ENCODE measurements at regions not wholly inside any gene's neighbourhood (a gene's known extent, or its start where the extent isn't known, plus 50 kb on each side); places are given as distances from the start of the nearest gene placed in this dataset.
"Not testable (repeated sequence)": the region's sequence is repeated elsewhere in the genome, so short reads cannot be mapped to it uniquely, and the experiment has no call there.

DNA sequence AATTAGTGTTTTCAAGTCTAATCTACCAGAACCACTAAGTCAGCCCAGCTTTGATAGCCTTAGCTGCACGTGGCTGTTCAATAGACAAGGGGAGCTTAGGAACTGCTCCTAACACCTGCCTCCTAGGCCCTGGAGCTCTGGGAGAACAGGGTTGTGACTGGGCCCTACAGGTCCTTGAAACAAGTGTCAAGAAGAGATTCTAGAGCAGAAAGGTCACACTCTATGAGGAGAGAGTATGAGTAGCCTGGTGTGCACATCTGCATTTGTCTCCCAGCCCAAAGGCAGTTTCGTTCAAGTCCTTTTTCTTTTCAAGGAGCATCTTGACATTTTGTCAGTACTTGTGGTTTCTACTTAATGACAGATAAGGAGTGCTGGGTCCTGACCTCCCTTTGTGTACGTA lies 206.1 kb downstream of the PRELID2 start:
- Mint-ChIP-seq H3K4me1 (ENCODE audit: low read depth) (no peaks in the 10 kb centered on the region), H3K9me3 (peaks cover 7% of the 10 kb centered on the region), H3K36me3 (ENCODE audit: insufficient read depth) (no peaks in the 10 kb centered on the region), H3K4me3 (no peak overlapping the region), H3K27me3 (ENCODE audit: low read depth) (no peaks in the 10 kb centered on the region)
- ATAC-seq (no peak), DNase-seq (no peak)

DNA sequence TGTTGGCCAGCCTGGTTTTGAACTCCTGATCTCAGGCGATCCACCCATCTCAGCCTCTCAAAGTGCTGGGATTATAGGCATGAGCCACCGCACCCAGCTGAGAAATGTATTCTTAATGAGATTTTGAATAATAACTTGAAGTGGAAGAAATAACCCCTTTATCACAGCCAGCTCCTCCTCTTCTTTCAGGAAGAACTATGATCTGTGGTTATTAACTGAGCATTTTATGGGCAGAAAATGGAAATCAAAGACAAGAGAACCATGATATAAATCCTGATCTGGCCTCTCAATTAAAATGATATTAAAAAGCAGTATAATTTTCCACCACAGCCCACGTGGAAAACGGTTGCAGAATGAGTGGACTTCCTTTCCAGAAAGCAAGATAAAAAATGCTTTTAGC lies 206.6 kb downstream of the PRELID2 start:
- peaks cover 11% of the 10 kb centered on the region for H3K9me3 Mint-ChIP-seq
- ATAC-seq = no peak
- H3K27me3 Mint-ChIP-seq (ENCODE audit: low read depth) = no peaks in the 10 kb centered on the region
- H3K4me1 Mint-ChIP-seq (ENCODE audit: low read depth) = no peaks in the 10 kb centered on the region
- no peak overlapping the region for H3K4me3 Mint-ChIP-seq
- DNase-seq = no peak
- no peaks in the 10 kb centered on the region for H3K36me3 Mint-ChIP-seq (ENCODE audit: insufficient read depth)

- Mint-ChIP-seq H3K4me1 (ENCODE audit: low read depth) (no peaks in the 10 kb centered on the region), H3K9me3 (peaks cover 20% of the 10 kb centered on the region), H3K27me3 (ENCODE audit: low read depth) (no peaks in the 10 kb centered on the region), H3K36me3 (ENCODE audit: insufficient read depth) (no peaks in the 10 kb centered on the region), H3K4me3 (no peak overlapping the region)
- DNase-seq (no peak), ATAC-seq (no peak)
These were observed 215.3 kb downstream of the PRELID2 start for GRCh38 chr5:145619806-145620310.

GRCh38 chr5:145616739-145617138 lies 218.4 kb downstream of the PRELID2 start:
- H3K27me3 Mint-ChIP-seq (ENCODE audit: low read depth); H3K4me1 Mint-ChIP-seq (ENCODE audit: low read depth); H3K4me3 Mint-ChIP-seq; ATAC-seq; DNase-seq; H3K36me3 Mint-ChIP-seq (ENCODE audit: insufficient read depth): not testable (repeated sequence)
- peaks cover 13% of the 10 kb centered on the region for H3K9me3 Mint-ChIP-seq

DNA sequence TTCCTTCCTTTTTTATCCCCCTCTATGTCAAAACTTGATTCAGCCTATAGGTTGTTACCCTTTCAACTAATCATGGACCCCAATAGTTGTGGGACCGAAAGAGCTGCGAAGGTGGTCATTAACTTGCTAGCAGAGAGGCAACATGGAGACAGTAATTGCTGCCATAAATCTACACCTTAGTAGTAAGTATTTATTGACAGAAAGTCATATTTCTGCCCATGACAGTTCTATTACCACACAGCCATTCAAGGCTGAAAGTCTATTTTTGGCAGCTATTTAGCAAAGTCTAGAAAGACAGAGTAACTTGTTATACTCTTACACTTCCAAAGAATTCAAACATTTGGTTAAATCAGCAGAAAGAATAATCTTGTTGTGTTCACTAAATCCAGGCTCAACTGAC lies 236.2 kb downstream of the PRELID2 start:
- ATAC-seq = no peak
- Mint-ChIP-seq H3K36me3 (ENCODE audit: insufficient read depth) (no peaks in the 10 kb centered on the region), H3K4me3 (no peak overlapping the region), H3K4me1 (ENCODE audit: low read depth) (no peaks in the 10 kb centered on the region), H3K9me3 (peaks cover 3% of the 10 kb centered on the region), H3K27me3 (ENCODE audit: low read depth) (no peaks in the 10 kb centered on the region)
- DNase-seq = no peak

GRCh38 chr5:145598184-145598583 lies 237.0 kb downstream of the PRELID2 start:
- no peak for ATAC-seq
- H3K4me1 Mint-ChIP-seq (ENCODE audit: low read depth) = no peaks in the 10 kb centered on the region
- peaks cover 3% of the 10 kb centered on the region for H3K9me3 Mint-ChIP-seq
- H3K36me3 Mint-ChIP-seq (ENCODE audit: insufficient read depth) = no peaks in the 10 kb centered on the region
- H3K4me3 Mint-ChIP-seq = no peak overlapping the region
- DNase-seq = no peak
- H3K27me3 Mint-ChIP-seq (ENCODE audit: low read depth) = no peaks in the 10 kb centered on the region

DNA sequence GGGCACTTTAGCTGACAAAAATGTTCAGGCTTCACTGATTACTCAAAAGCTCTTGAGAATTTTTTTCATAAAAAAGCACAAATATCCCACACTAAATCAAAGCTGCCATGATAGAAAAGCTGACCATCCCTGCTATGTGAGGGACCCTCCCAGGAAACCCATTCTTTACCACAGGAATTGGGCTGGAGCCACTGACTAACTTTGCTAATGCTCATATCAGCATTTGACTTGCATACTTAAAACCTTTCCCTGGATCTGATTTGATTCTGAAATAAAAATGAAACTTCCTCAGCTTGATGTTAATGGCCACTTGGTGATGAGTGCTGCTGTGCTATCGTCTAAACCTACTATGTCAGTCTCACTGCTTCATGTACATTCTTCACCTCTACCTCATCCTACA lies 243.6 kb downstream of the PRELID2 start:
- Mint-ChIP-seq H3K4me3 (no peak overlapping the region), H3K36me3 (ENCODE audit: insufficient read depth) (no peaks in the 10 kb centered on the region), H3K9me3 (peaks cover 6% of the 10 kb centered on the region), H3K27me3 (ENCODE audit: low read depth) (no peaks in the 10 kb centered on the region), H3K4me1 (ENCODE audit: low read depth) (peaks cover 2% of the 10 kb centered on the region)
- ATAC-seq = no peak
- DNase-seq = no peak

DNA sequence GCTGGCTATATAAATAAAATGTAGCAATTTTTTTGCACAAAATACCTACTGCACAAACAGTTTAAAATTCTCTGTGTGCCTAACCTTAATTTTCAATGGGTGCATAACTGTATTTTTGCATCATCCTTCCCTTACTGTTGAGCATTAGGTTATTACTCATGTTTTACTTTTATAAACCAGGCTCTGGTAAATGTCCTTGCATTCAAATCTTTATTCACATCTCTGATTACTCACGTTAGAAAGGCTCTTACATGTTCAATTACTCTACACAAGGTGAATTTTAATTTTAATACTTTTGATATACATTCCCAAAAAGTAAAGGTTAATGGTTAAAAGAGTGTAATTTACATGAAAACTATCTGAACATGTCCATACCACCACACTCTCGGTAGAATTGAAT lies 246.1 kb downstream of the PRELID2 start:
- no peak for DNase-seq
- no peak for ATAC-seq
- H3K36me3 Mint-ChIP-seq (ENCODE audit: insufficient read depth) = no peaks in the 10 kb centered on the region
- no peak overlapping the region for H3K4me3 Mint-ChIP-seq
- H3K9me3 Mint-ChIP-seq = peaks cover 10% of the 10 kb centered on the region
- H3K27me3 Mint-ChIP-seq (ENCODE audit: low read depth) = no peaks in the 10 kb centered on the region
- H3K4me1 Mint-ChIP-seq (ENCODE audit: low read depth) = peaks cover 2% of the 10 kb centered on the region

- Mint-ChIP-seq H3K27me3 (ENCODE audit: low read depth) (no peaks in the 10 kb centered on the region), H3K4me3 (no peak overlapping the region), H3K9me3 (peaks cover 10% of the 10 kb centered on the region), H3K36me3 (ENCODE audit: insufficient read depth) (no peaks in the 10 kb centered on the region), H3K4me1 (ENCODE audit: low read depth) (peaks cover 2% of the 10 kb centered on the region)
- ATAC-seq (no peak), DNase-seq (no peak)
These were observed 246.6 kb downstream of the PRELID2 start for GRCh38 chr5:145588558-145588957.

DNA sequence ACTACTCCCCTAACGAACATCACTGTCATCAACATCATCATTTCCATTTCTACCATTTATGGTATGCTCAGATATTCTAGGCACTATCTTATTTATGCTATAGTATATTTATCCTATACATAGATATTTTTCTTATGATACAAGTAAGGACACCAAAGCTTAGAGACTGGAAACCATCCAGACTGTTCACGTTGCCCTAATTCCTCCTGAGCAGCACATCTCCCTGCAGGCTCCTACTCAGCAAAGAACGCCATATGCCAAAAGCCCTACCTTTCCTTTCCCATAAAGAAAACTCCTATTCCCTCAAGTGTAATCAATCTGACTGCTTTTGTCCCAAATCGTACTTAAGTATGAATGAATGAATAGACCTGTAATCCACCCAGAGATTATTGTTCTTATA lies 247.0 kb downstream of the PRELID2 start:
- no peak for ATAC-seq
- no peaks in the 10 kb centered on the region for H3K27me3 Mint-ChIP-seq (ENCODE audit: low read depth)
- H3K36me3 Mint-ChIP-seq (ENCODE audit: insufficient read depth) = no peaks in the 10 kb centered on the region
- DNase-seq = no peak
- H3K4me1 Mint-ChIP-seq (ENCODE audit: low read depth) = peaks cover 2% of the 10 kb centered on the region
- H3K9me3 Mint-ChIP-seq = peaks cover 10% of the 10 kb centered on the region
- no peak overlapping the region for H3K4me3 Mint-ChIP-seq

GRCh38 chr5:145587710-145588109 lies 247.4 kb downstream of the PRELID2 start:
- Mint-ChIP-seq H3K9me3 (peaks cover 10% of the 10 kb centered on the region), H3K4me3 (no peak overlapping the region), H3K27me3 (ENCODE audit: low read depth) (no peaks in the 10 kb centered on the region), H3K36me3 (ENCODE audit: insufficient read depth) (no peaks in the 10 kb centered on the region), H3K4me1 (ENCODE audit: low read depth) (peaks cover 2% of the 10 kb centered on the region)
- ATAC-seq (peak; percentile 43 to 58), DNase-seq (no peak)

DNA sequence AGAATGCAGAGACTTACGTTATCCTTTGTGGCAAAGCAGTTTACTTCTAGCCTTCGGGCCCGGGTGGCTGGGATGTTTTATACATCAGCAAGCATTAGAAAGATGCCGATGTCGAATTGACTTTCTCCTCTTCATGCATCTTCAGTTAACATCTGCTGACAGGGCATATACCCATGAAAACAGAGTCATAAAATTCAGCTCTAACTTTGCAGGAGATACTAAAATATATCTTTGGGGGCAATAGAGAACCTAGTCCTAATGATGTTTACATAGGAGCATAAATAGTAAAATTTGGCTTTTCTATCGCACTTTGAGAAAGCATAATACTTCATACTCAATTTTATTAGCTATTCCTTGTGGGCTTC lies 247.9 kb downstream of the PRELID2 start:
- peaks cover 14% of the 10 kb centered on the region for H3K9me3 Mint-ChIP-seq
- no peak for ATAC-seq
- peaks cover 2% of the 10 kb centered on the region for H3K4me1 Mint-ChIP-seq (ENCODE audit: low read depth)
- DNase-seq = no peak
- H3K27me3 Mint-ChIP-seq (ENCODE audit: low read depth) = no peaks in the 10 kb centered on the region
- H3K4me3 Mint-ChIP-seq = no peak overlapping the region
- no peaks in the 10 kb centered on the region for H3K36me3 Mint-ChIP-seq (ENCODE audit: insufficient read depth)

DNA sequence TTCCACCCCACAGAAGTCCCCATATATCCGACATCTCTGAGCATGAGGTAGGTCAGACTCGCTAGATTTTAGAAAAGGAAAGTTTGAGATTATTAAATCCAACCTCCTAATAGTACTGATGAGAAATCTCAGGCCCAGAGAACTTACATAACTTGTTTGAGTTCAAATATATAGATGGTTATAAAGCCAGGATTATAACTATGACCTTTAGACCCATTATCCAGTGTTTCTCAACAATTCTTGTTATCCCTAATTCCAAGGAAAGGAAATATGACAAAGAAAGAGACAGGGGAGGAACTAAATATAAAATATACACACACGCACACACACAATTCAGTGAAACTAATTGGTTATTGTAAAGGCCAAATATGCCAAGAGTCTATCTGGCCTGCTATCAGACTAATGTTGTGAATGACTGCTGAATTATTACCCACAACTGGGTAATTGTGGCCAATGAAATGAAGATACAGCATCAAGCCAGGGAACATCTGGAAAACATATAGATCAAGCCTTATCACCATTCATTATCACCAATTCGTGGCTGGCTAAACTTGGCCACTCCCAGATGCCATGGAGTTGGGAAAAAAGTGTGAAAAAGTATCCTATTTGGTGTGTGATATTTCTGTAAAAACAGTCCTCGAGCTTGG lies 248.4 kb downstream of the PRELID2 start:
- no peaks in the 10 kb centered on the region for H3K27me3 Mint-ChIP-seq (ENCODE audit: low read depth)
- no peaks in the 10 kb centered on the region for H3K36me3 Mint-ChIP-seq (ENCODE audit: insufficient read depth)
- H3K4me3 Mint-ChIP-seq = no peak overlapping the region
- peaks cover 18% of the 10 kb centered on the region for H3K9me3 Mint-ChIP-seq
- H3K4me1 Mint-ChIP-seq (ENCODE audit: low read depth) = peaks cover 2% of the 10 kb centered on the region
- ATAC-seq (no peak), DNase-seq (no peak)

GRCh38 chr5:145585443-145586148 lies 249.5 kb downstream of the PRELID2 start:
- Mint-ChIP-seq H3K9me3 (peaks cover 24% of the 10 kb centered on the region), H3K4me1 (ENCODE audit: low read depth) (peaks cover 2% of the 10 kb centered on the region), H3K4me3 (no peak overlapping the region), H3K27me3 (ENCODE audit: low read depth) (no peaks in the 10 kb centered on the region), H3K36me3 (ENCODE audit: insufficient read depth) (no peaks in the 10 kb centered on the region)
- ATAC-seq (no peak), DNase-seq (no peak)

GRCh38 chr5:145579301-145579700 lies 255.8 kb downstream of the PRELID2 start:
- Mint-ChIP-seq H3K27me3 (ENCODE audit: low read depth) (no peaks in the 10 kb centered on the region), H3K9me3 (peaks cover 35% of the 10 kb centered on the region), H3K36me3 (ENCODE audit: insufficient read depth) (no peaks in the 10 kb centered on the region), H3K4me3 (no peak overlapping the region), H3K4me1 (ENCODE audit: low read depth) (no peaks in the 10 kb centered on the region)
- ATAC-seq (no peak), DNase-seq (no peak)
